A673 (cell line): ENCODE measurements at regions not wholly inside any gene's neighbourhood (a gene's known extent, or its start where the extent isn't known, plus 50 kb on each side); places are given as distances from the start of the nearest gene placed in this dataset.

Experiments
- CTCF ChIP-seq: fragments of 300-800, 200-600 bp; sonication (generic); conservative IDR thresholded peaks from 2 replicates; pipeline ENCODE4 v1.5.1; 2017; ENCODE audit warnings: low read depth, mild to moderate bottlenecking, antibody characterized with exemption, low read length, moderate library complexity, mixed read lengths
- EZH2 ChIP-seq: fragments of 200-600 bp; sonication (generic); IDR thresholded peaks from 2 replicates; pipeline ENCODE4 v1.6.1; 2017; ENCODE audit warnings: borderline replicate concordance, low read depth, mild to moderate bottlenecking, mixed read lengths, antibody characterized with exemption, low read length; ENCODE audit not compliant: poor library complexity, severe bottlenecking

DNA sequence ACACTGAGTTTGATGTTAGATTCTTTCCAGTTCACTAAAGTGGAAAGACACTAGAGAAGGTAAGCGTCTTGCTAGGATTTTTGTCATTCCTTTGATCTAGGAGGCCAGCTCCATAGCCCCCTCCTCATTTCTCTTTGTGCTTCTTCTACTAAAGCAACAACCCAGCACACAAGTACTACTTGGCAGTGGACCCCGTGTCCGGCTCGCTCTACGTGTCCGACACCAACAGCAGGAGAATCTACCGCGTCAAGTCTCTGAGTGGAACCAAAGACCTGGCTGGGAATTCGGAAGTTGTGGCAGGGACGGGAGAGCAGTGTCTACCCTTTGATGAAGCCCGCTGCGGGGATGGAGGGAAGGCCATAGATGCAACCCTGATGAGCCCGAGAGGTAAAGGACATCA, 76.6 kb upstream of the WWC1 start:
- TF ChIP-seq CTCF (no peak), EZH2 (no peak)
